K562 (cell line): ENCODE measurements at regions not wholly inside any gene's neighbourhood (a gene's known extent, or its start where the extent isn't known, plus 50 kb on each side); places are given as distances from the start of the nearest gene placed in this dataset.

Source experiments
- ATAC-seq: fragments of 200-7000 bp; cut with Tn5 transposase; 3 replicates; pipeline ENCODE4 v1.9.1; 2020; ENCODE audit warnings: moderate library complexity
- BruUV-seq: library from RNA; stranded (reverse); fragments of 400-500 nt; replicated peaks from 2 replicates; lab custom pipeline; 2021; lab: Mats Ljungman, UMichigan
- CTCF ChIA-PET: fragments of 300-600 bp; formaldehyde crosslinking; extraction: SDS; loops from one replicate; lab custom pipeline; 2021; ENCODE audit warnings: low intra/inter-chr PET ratio; lab: Yijun Ruan, JAX
- POLR2A ChIA-PET: fragments of 300-600, 350-650 bp; sonication (Branson Sonifier 250); formaldehyde crosslinking; extraction: SDS; loops from one replicate; lab custom pipeline; 2021; ENCODE audit warnings: antibody characterized with exemption, inconsistent platforms; lab: Yijun Ruan, JAX
- DNase-seq, 4 experiments: peaks; one replicate each; pipeline versions ENCODE4 v3.0.0 to v3.0.0-alpha.2; 2011 to 2018; ENCODE audit warnings: low spot score in 3 of 4, mixed read lengths in 3 of 4; ENCODE audit errors: extremely low read depth in 1 of 4
- FAIRE-seq: peaks from 2 replicates; lab custom pipeline; 2011; peaks lifted over from hg19 to GRCh38; lab: Jason Lieb, UNC
- H2AFZ ChIP-seq: 2 replicates; pipeline ENCODE4 v1.6.0; 2011; ENCODE audit warnings: low read depth, low read length, control low read depth, inconsistent platforms
- H3K27ac ChIP-seq: fragments of 200-600 bp; 3 replicates; pipeline ENCODE4 v1.8.0; 2011; ENCODE audit warnings: low read depth, mild to moderate bottlenecking, control low read depth, inconsistent platforms, low read length, moderate library complexity, mixed read lengths; ENCODE audit errors: extremely low read depth
- H3K27me3 ChIP-seq, 2 experiments: fragments of 300-600 bp in 1 of 2; 2 replicates in 1 of 2; 3 replicates in 1 of 2; pipeline versions ENCODE4 v1.6.0 to v1.8.0; 2011; ENCODE audit warnings: inconsistent platforms in 2 of 2, low read length in 2 of 2, mild to moderate bottlenecking in 1 of 2, mixed read lengths in 1 of 2, moderate library complexity in 1 of 2; ENCODE audit not compliant: control insufficient read depth in 2 of 2, insufficient read depth in 2 of 2
- H3K36me3 ChIP-seq: fragments of 300-600 bp; 3 replicates; pipeline ENCODE4 v1.8.0; 2011; ENCODE audit warnings: mild to moderate bottlenecking, low read length, inconsistent platforms; ENCODE audit not compliant: control insufficient read depth, insufficient read depth
- H3K4me1 ChIP-seq, 2 experiments: fragments of 200-600 bp in 1 of 2; replicated peaks in 1 of 2; 2 replicates in 1 of 2; 3 replicates in 1 of 2; pipeline versions ENCODE4 v1.5.1 to v1.8.0; 2011; ENCODE audit warnings: inconsistent platforms in 2 of 2, low read length in 2 of 2, mild to moderate bottlenecking in 1 of 2, mixed read lengths in 1 of 2, moderate library complexity in 1 of 2; ENCODE audit not compliant: control insufficient read depth in 2 of 2, insufficient read depth in 2 of 2
- H3K4me2 ChIP-seq: 2 replicates; pipeline ENCODE4 v1.6.1; 2011; ENCODE audit warnings: low read length, control low read depth, inconsistent platforms, mixed read lengths; ENCODE audit not compliant: insufficient read depth
- H3K4me3 ChIP-seq: fragments of 200-600 bp; sonication (generic), shearing (Covaris generic); 2 replicates; pipeline ENCODE4 v1.5.1; 2016; ENCODE audit warnings: control low read depth, inconsistent platforms
- H3K79me2 ChIP-seq: fragments of 200-600 bp; 3 replicates; pipeline ENCODE4 v1.8.0; 2011; ENCODE audit warnings: low read length, inconsistent platforms; ENCODE audit not compliant: control insufficient read depth, insufficient read depth
- H3K9ac ChIP-seq, 2 experiments: 2 replicates each; pipeline versions ENCODE4 v1.6.0 to v1.6.1; 2011; ENCODE audit warnings: low read depth in 2 of 2, low read length in 2 of 2, control low read depth in 1 of 2, inconsistent platforms in 1 of 2, mild to moderate bottlenecking in 1 of 2, mixed read lengths in 1 of 2; ENCODE audit not compliant: insufficient read depth in 1 of 2
- H3K9me1 ChIP-seq: one replicate; pipeline ENCODE4 v1.6.0; 2011; ENCODE audit warnings: inconsistent platforms, mild to moderate bottlenecking, low read length, moderate library complexity; ENCODE audit not compliant: control insufficient read depth, insufficient read depth
- H3K9me3 ChIP-seq: replicated peaks from 2 replicates; pipeline ENCODE4 v1.5.1; 2011; ENCODE audit warnings: low read depth, low read length, inconsistent platforms; ENCODE audit not compliant: control insufficient read depth, insufficient read depth
- H4K20me1 ChIP-seq: replicated peaks from 2 replicates; pipeline ENCODE4 v1.6.1; 2011; ENCODE audit warnings: low read length, inconsistent platforms, mixed read lengths; ENCODE audit not compliant: control insufficient read depth, insufficient read depth
- ATF6 ChIP-seq: sonication (generic); formaldehyde crosslinking; IDR thresholded peaks from 2 replicates; pipeline ENCODE4 v1.4.0; 2020; ENCODE audit warnings: mild to moderate bottlenecking, missing genetic modification reagents
- C11orf30 ChIP-seq: fragments of 450-650 bp; IDR thresholded peaks from 2 replicates; pipeline ENCODE4 v1.6.1; 2016; ENCODE audit warnings: low read depth, mild to moderate bottlenecking
- EP300 ChIP-seq: IDR thresholded peaks from 2 replicates; pipeline ENCODE4 v1.6.1; 2012; ENCODE audit warnings: low read length, improper control_type of control experiment
- HNRNPLL ChIP-seq: fragments of 200-400 bp; formaldehyde crosslinking; IDR thresholded peaks from 2 replicates; pipeline ENCODE4 v1.6.1; 2017; ENCODE audit warnings: low read length, low read depth, mild to moderate bottlenecking; ENCODE audit not compliant: poor library complexity, severe bottlenecking
- JUND ChIP-seq, 2 experiments: IDR thresholded peaks; 2 replicates in 1 of 2; 3 replicates in 1 of 2; pipeline ENCODE4 v1.6.1; 2011; ENCODE audit warnings: borderline replicate concordance in 2 of 2, low read depth in 2 of 2, low read length in 2 of 2, improper control_type of control experiment in 1 of 2, missing biosample characterization in 1 of 2, missing genetic modification characterization in 1 of 2, missing genetic modification reagents in 1 of 2
- MAFK ChIP-seq: IDR thresholded peaks from 2 replicates; pipeline ENCODE4 v1.6.1; 2011; ENCODE audit warnings: low read length, improper control_type of control experiment
- NFYB ChIP-seq: IDR thresholded peaks from 2 replicates; pipeline ENCODE4 v1.6.1; 2011; ENCODE audit warnings: mild to moderate bottlenecking, moderate library complexity; ENCODE audit not compliant: insufficient read length; ENCODE audit errors: extremely low read depth
- SMAD4 ChIP-seq: fragments of 250-450 bp; sonication (Bioruptor Pico); conservative IDR thresholded peaks from 2 replicates; pipeline ENCODE4 v1.8.0; 2021; ENCODE audit warnings: inconsistent platforms, mild to moderate bottlenecking, moderate library complexity
- TFAP4 ChIP-seq: sonication (generic); formaldehyde crosslinking; IDR thresholded peaks from 2 replicates; pipeline ENCODE4 v1.8.0; 2022; ENCODE audit warnings: missing genetic modification reagents, mild to moderate bottlenecking, moderate library complexity, borderline replicate concordance
- VEZF1 ChIP-seq: fragments of 200-800 bp; sonication (Bioruptor generic); IDR thresholded peaks from 2 replicates; pipeline ENCODE4 v1.6.1; 2017; ENCODE audit warnings: missing genetic modification characterization, missing compliant biosample characterization
- ZNF583 ChIP-seq: fragments of 250-450 bp; sonication (Bioruptor Pico); IDR thresholded peaks from 2 replicates; pipeline ENCODE4 v1.4.0; 2020
- ZNF695 ChIP-seq: fragments of 450-650 bp; formaldehyde crosslinking; IDR thresholded peaks from 2 replicates; pipeline ENCODE4 v1.4.0; 2020; ENCODE audit warnings: mild to moderate bottlenecking, moderate library complexity
- WGBS: fragments of 100-300 bp; shearing (Covaris generic); methylation state at CpG from one replicate; pipeline ENCODE4 v1.1.6; 2016; ENCODE audit warnings: low coverage, mixed read lengths; ENCODE audit not compliant: insufficient coverage; ENCODE audit errors: missing lambda C conversion rate; 5-methylcytosine and 5-hydroxymethylcytosine counted together
- in situ Hi-C: fragments of 300-500 bp; cut with MboI; formaldehyde crosslinking; loops from 4 replicates; pipeline ENCODE4 v1.15.0; 2018; ENCODE audit warnings: inconsistent platforms, mixed read lengths
- intact Hi-C: fragments of 100-400 bp; cut with micrococcal nuclease; formaldehyde crosslinking; loops from 2 replicates; pipeline ENCODE4 v1.14.2; 2022

GRCh38 chr7:138238734-138239659 lies 162.7 kb downstream of the AKR1D1 start (continued):
- TF ChIP-seq TFAP4 (CRISPR knock-in tag): no peak
- TF ChIP-seq NFYB: peak; percentile 4
- peak; percentile 69 for TF ChIP-seq C11orf30
- peak; percentile 57; the same call in 1 of the 2 replicates for TF ChIP-seq MAFK

- CTCF ChIA-PET: no interaction called here
- Histone ChIP-seq H3K27me3 (no peaks in the 10 kb centered on the region), H3K9ac (no peak overlapping the region), H3K79me2 (no peaks in the 10 kb centered on the region), H3K4me2 (no peak overlapping the region; the same call in 1 of the 2 replicates), H2AFZ (no peak overlapping the region; the same call in 1 of the 2 replicates), H3K4me1 (peaks cover 0 to 6% of the 10 kb centered on the region in 2 experiments; a peak in 2 of 5 replicates), H3K4me3 (no peak overlapping the region), H3K9me3 (peaks cover 6% of the 10 kb centered on the region), H4K20me1 (no peaks in the 10 kb centered on the region), H3K9me1 (no peaks in the 10 kb centered on the region), H3K27ac (peak overlapping the region; percentile 27; the same call in 1 of the 3 replicates), H3K36me3 (no peaks in the 10 kb centered on the region)
- under 1% methylated on average over 5 of the region's 5 CpGs for WGBS
- FAIRE-seq (peak; percentile 98), ATAC-seq (peak; percentile 99), DNase-seq (peak; percentile 50 to 91 (median 68))
- no TSS peak for BruUV-seq
- intact Hi-C loops: loop anchor here (1.0 kb wide), 2 partner anchors 14 to 109 kb away; no protein-coding TSS in a partner anchor
- POLR2A ChIA-PET: interaction anchor here (1.2 kb wide), 1 partner anchor 14 kb away, joined by 3 read pairs; no protein-coding TSS in a partner anchor
- in situ Hi-C loops: no loop called here
- peak; percentile 95 for TF ChIP-seq SMAD4 (CRISPR knock-in tag)
- TF ChIP-seq JUND (IDR thresholded peaks at IDR 0.05; ENCODE audit: borderline replicate concordance, low read depth, low read length): peak; percentile 78
- peak; percentile 74; the same call in 1 of the 3 replicates for TF ChIP-seq JUND (tag; IDR thresholded peaks at IDR 0.05; ENCODE audit: borderline replicate concordance, low read depth, low read length)
- TF ChIP-seq HNRNPLL: no peak
- peak; percentile 92 for TF ChIP-seq EP300
- TF ChIP-seq VEZF1: peak; percentile 62
- TF ChIP-seq ZNF695 (CRISPR knock-in tag): no peak
- no peak for TF ChIP-seq ATF6 (CRISPR knock-in tag)
- TF ChIP-seq ZNF583 (CRISPR knock-in tag): peak; percentile 44; the same call in 1 of the 2 replicates
These were observed 167.2 kb downstream of the AKR1D1 start for GRCh38 chr7:138243430-138243829.
